Epithelial cell of esophagus (primary cell): ENCODE measurements at regions not wholly inside any gene's neighbourhood (a gene's known extent, or its start where the extent isn't known, plus 50 kb on each side); places are given as distances from the start of the nearest gene placed in this dataset.

Source experiments
- DNase-seq: peaks from one replicate; pipeline ENCODE4 v3.0.0; 2010; ENCODE audit warnings: low read depth
- H3K4me3 ChIP-seq: 2 replicates; pipeline ENCODE4 v1.5.1; 2011; ENCODE audit warnings: mild to moderate bottlenecking, low read length, control low read depth
- TF ChIP-seq, protein P1 (sequence below): IDR thresholded peaks from 2 replicates; pipeline ENCODE4 v1.5.1; 2011; ENCODE audit warnings: low read depth, mild to moderate bottlenecking, low read length, control low read depth, inconsistent platforms; ENCODE audit not compliant: insufficient read depth; ENCODE audit errors: missing control alignments

DNA sequence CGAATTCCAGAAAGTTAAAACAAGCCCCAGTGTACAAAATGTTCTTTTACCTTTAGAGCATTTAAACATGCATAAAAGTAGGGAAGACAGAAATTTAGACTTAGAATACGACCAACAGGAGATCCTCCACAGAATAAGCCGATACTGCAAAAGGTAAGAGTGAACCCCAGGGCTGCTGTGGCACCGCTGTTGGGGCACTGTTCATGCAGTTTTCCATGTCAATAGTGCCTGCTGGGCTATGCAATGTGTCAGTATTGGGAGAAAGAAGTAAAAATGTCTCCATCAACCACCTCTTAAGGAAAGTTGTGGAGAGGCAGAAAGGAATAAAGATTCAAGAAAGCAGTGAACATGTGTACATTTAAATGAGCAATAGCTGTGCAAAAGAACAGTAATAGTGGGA, 326.5 kb upstream of the SEMA3C start:
- TF ChIP-seq, protein P1, sequence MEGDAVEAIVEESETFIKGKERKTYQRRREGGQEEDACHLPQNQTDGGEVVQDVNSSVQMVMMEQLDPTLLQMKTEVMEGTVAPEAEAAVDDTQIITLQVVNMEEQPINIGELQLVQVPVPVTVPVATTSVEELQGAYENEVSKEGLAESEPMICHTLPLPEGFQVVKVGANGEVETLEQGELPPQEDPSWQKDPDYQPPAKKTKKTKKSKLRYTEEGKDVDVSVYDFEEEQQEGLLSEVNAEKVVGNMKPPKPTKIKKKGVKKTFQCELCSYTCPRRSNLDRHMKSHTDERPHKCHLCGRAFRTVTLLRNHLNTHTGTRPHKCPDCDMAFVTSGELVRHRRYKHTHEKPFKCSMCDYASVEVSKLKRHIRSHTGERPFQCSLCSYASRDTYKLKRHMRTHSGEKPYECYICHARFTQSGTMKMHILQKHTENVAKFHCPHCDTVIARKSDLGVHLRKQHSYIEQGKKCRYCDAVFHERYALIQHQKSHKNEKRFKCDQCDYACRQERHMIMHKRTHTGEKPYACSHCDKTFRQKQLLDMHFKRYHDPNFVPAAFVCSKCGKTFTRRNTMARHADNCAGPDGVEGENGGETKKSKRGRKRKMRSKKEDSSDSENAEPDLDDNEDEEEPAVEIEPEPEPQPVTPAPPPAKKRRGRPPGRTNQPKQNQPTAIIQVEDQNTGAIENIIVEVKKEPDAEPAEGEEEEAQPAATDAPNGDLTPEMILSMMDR, result no peak
- DNase-seq, result no peak
- no peak overlapping the region for H3K4me3 ChIP-seq

DNA sequence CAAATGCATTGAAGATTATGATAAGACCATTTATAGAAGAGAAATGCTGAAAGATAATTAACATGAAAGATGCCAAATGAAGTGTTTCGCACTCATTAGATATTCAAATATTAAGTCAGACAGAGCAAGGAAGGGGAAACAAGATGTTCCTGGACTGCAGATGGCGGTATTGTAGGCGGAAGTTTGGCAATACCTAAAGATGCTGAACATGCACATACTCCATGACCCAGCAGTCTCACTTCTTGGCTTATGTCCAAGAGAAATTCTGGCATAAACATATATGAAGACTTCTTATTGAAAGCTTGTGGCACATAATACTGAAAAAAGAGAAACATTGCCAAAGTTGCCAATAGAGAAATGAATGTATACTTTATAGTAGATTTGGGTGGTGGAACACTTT, 325.4 kb upstream of the SEMA3C start:
- peak; percentile 62 for DNase-seq
- no peak overlapping the region for H3K4me3 ChIP-seq
- TF ChIP-seq, protein P1, result peak; percentile 17

DNA sequence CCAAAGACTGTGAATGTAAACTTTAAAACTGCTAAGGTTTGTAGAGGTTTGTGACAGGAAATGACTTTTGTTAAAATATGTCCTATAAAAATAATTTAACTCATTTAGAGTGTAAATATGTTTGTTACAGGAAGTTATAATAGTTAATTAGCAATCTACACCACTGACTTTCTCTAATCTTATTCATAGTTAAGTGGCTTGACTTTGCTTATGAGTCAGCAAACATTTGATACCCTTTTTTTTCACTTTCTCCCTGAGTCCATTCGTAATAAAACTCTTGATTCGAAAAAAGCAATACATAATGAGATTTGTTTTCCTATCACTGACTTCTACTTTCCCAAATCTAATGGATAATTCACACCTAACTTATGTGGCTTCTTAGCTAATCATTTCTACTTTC, 317.7 kb upstream of the SEMA3C start:
- H3K4me3 ChIP-seq, result no peak overlapping the region
- DNase-seq, result peak; percentile 16

DNA sequence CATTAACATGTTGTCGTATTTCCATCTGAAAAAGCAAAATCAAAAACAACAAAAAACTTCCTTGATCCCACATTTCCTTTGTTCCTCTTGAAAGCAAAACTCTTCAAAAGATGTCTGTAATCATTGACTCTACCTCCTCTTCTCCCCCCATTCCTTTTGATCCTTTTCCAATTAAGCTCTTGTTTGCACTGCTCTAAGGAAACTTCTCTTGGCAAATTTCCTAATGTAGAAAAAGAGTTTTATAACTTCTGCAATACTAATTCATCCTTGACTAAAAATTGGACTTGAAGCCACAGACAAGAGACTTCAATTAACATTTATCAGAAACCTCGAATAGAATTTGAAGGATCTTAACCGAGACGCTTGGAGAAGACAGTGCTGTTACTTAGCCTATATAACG, 317.1 kb upstream of the SEMA3C start:
- H3K4me3 ChIP-seq, result no peak overlapping the region
- TF ChIP-seq, protein P1, result no peak
- no peak for DNase-seq

More for the DNA sequence above, 317.7 kb upstream of the SEMA3C start:
- TF ChIP-seq, protein P1, result no peak

DNA sequence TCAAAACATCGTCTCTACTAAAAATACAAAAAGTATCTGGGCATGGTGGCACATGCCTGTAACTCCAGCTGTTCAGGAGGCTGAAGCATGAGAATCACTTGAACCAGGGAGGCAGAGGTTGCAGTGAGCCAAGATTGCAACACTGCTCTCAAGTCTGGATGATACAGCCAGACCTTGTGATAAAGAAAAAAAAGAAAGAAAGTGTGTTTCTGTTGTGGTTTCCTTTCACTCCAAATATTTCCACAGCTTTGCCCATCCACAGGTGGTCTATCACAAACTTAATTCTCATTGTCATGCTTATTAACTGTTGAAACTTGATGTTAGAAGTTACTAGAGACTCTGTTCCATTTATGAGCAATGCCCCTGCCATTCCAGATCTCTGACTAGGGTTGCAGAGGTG, 316.0 kb upstream of the SEMA3C start:
- DNase-seq, result peak; percentile 35
- TF ChIP-seq, protein P1, result no peak
- no peak overlapping the region for H3K4me3 ChIP-seq

DNA sequence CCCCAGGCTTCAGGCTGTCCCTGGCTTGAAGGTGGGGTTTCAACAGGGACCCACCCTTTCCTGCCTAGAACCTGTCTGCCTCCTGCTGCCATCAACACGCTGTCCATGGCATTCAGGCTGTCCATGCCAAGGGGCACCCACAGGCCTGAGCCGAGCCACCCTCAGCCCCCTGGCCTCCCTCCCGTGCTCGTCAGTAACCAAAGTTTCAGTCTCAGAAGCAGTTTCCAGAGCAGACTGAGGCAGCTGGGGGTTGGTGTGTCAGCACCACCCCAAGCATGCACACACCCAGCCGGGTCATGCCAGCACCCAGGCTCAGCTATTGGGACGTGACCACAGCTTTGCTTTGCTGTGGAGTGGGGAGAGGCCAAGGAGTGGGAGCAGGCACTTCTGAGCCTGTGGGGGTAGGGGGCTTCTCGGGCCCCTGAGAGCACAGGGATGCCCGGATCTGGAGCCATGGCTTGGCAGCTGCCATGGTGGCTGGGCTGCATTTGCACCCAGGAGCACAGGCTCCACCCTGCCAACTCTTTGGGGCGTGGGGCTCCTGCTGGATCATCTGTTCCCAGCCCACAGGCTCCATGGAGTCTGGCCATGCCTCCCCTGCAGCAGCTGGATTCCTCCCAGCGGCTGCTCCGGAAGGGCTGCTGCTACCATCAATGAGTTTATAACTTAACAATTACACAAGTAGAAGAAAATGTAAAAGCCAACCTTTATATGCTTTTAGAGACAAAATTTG, 314.5 kb upstream of the SEMA3C start:
- no peak overlapping the region for H3K4me3 ChIP-seq
- TF ChIP-seq, protein P1, result no peak
- no peak for DNase-seq
